HG03442 (cell line): ENCODE measurements at regions not wholly inside any gene's neighbourhood (a gene's known extent, or its start where the extent isn't known, plus 50 kb on each side); places are given as distances from the start of the nearest gene placed in this dataset.

Source experiments
- ATAC-seq: cut with Tn5 transposase; IDR thresholded peaks from one replicate; pipeline ENCODE4 v1.9.1; 2021; ENCODE audit warnings: mild to moderate bottlenecking, moderate library complexity; ENCODE audit not compliant: unreplicated experiment

DNA sequence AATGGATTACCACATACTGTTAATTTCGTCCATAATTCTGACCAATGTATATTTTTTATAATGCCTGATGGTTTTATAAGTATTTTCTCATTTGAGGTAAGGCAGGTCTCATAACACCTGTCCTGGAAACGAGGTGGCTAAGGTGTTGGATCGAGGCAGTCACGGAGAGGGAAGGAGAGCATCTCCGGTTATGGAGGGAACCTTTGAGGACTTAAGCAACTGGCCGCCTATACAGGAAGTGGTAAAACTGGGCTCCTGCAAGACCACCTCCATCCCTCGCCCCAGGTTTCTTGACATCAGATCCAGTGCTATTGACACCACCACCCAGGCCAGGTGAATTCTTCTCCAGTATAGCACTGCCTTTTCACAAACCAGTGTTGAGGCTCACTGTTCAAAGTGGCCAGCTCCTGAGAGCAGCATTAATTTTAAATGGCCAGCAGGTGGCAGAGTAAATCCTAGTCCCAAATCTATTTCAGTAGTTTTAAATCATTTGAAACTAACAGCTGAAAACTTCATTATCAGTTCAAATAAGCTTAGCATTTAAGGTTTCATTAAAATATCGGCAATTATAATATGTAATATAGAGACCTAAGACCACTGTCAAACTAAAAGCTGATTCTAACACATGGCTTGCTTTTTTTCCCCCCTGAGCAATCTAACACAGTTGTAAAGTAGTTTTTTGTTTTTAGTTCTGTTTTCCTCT, 100.8 kb downstream of the PPM1A start:
- ATAC-seq: peak; percentile 80

GRCh38 chr14:60350366-60350720, 101.3 kb downstream of the PPM1A start:
- no peak for ATAC-seq

GRCh38 chr14:60353420-60353819, 104.4 kb downstream of the PPM1A start:
- ATAC-seq: no peak

GRCh38 chr14:60355768-60356167, 106.7 kb downstream of the PPM1A start:
- ATAC-seq: no peak

- ATAC-seq: no peak
Measured at GRCh38 chr14:60356386-60356785, 107.4 kb downstream of the PPM1A start.

- no peak for ATAC-seq
Measured at GRCh38 chr14:60356906-60357550, 108.0 kb downstream of the PPM1A start.

DNA sequence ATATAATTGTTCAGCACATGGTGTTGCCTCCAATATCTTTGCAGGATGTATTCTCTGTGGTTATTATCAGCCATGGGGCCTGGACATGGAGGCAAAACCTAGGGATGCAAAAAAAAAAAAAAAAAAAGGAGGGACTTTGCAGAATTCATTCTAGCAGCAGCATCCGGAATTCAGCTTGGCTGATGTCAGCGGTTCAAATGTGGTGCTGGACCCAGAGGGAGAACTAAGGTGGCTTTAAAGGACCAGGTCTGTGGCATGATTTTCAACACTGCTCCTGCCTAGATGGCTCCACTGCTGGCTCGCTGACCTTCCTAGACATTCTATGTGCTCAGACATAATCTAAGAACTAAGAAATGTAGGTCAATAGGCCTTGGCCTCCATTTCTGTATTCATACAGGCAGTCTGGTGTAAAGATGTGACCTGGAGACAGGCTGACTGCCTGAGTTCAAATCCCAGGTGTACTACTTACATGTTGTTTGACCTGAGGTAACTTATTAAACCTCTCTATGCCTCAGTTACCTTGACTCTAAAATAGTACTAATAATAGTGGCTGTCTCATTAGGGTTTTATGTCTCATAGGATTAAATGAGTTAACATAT, 108.6 kb downstream of the PPM1A start:
- ATAC-seq: no peak

GRCh38 chr14:60363275-60363674, 114.3 kb downstream of the PPM1A start:
- no peak for ATAC-seq

DNA sequence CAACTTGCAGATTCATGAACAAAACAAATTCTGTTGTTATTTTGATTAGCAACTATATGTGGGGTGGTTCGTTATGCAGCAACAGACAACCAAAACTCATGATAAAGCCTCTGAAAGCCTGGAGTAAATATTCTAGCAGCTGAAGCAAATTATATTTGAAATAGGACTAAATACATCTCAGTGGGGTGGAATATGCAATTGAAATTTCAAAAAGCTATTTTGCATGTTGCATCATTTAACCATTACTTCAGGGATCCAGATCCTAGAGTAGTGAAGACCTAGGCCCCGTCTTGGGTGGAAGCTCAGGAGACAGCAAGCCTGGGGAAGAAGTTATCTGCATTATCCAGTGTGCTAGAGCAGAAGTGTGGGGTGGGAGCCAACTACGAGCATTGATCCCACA, 114.7 kb downstream of the PPM1A start:
- no peak for ATAC-seq

DNA sequence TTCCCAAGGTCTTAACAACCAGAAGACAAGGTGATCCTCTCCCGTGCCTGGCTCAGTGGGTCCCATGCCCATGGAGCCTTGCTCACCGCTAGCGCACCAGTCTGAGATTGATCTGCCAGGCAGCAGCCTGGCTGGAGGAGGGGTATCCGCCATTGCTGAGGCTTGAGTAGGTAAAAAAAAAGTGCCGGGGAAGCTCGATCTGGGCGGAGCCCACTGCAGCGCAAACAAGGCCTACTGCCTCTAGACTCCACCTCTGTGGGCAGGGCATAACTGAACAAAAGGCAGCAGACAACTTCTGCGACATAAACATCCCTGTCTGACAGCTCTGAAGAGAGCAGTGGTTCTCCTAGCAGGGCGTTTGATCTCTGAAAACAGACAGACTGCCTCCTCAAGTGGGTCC, 104.0 kb downstream of the C14orf39 start:
- no peak for ATAC-seq
